WI38 (cell line): ENCODE measurements at regions not wholly inside any gene's neighbourhood (a gene's known extent, or its start where the extent isn't known, plus 50 kb on each side); places are given as distances from the start of the nearest gene placed in this dataset.

Experiments
- H3K4me3 ChIP-seq: 2 replicates; pipeline ENCODE4 v1.5.1; 2011; ENCODE audit warnings: low read depth, mild to moderate bottlenecking, control low read depth, low read length
- TF ChIP-seq, protein P1 (sequence below): IDR thresholded peaks from 2 replicates; pipeline ENCODE4 v1.5.1; 2012; ENCODE audit warnings: low read depth, mild to moderate bottlenecking, control low read depth, low read length

DNA sequence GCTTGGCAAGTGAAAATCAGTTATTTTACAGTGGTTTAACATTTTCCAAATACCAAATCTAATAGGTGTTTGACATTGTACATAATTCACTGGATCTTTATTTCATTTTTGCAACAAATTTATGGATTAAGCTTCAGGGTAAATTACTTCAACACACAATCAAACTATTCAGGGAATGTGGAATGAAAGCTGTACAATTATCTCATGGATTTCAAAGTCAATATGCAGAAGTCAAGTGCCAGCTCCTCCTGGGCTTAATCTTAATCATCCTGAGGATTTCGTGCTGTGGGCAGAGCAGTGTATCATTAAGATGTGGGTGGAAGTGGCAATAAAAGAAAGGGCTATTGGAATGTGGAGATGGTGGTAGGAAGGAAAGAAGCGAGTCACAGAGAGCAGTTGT, 548.8 kb downstream of the COL12A1 start:
- no peak overlapping the region for H3K4me3 ChIP-seq
- TF ChIP-seq, protein P1, sequence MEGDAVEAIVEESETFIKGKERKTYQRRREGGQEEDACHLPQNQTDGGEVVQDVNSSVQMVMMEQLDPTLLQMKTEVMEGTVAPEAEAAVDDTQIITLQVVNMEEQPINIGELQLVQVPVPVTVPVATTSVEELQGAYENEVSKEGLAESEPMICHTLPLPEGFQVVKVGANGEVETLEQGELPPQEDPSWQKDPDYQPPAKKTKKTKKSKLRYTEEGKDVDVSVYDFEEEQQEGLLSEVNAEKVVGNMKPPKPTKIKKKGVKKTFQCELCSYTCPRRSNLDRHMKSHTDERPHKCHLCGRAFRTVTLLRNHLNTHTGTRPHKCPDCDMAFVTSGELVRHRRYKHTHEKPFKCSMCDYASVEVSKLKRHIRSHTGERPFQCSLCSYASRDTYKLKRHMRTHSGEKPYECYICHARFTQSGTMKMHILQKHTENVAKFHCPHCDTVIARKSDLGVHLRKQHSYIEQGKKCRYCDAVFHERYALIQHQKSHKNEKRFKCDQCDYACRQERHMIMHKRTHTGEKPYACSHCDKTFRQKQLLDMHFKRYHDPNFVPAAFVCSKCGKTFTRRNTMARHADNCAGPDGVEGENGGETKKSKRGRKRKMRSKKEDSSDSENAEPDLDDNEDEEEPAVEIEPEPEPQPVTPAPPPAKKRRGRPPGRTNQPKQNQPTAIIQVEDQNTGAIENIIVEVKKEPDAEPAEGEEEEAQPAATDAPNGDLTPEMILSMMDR: no peak

DNA sequence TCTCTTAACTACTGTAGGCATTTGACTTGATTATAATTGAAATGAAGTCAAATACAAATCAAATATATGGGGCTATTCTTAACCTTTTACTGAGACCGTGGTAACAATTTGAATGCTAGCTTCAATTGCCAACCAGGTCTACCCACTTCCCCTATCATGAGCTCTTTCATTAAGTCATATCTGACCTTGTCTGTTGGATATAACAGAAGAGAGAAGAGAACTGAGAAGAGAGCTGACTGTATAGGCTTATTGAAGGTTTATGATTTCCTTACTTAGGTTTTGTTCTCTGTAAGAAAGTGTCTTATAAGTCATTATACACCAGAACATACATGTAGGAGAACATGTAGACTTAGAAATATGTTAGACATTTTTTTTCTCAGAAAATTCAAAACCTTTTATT, 549.4 kb downstream of the COL12A1 start:
- TF ChIP-seq, protein P1: no peak
- no peak overlapping the region for H3K4me3 ChIP-seq

DNA sequence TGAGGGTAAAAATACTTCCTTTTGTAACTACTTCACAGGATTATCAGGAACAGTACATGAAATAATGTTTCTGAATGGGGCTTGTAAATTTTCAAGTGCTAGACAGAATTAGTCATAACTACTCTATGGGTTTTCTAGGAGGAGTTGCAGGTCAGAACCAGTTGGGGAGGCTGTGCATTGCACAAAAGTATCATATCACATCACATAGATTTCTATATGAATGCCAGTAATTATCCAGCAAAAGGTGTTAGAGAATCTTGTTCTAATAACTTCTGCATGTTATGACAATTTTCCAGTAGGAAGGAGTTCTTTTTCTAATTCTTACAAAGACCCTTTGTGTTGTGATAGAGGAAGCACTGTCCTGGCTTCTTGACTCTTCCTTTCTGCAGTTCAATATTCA, 551.6 kb downstream of the COL12A1 start:
- TF ChIP-seq, protein P1: no peak
- no peak overlapping the region for H3K4me3 ChIP-seq

DNA sequence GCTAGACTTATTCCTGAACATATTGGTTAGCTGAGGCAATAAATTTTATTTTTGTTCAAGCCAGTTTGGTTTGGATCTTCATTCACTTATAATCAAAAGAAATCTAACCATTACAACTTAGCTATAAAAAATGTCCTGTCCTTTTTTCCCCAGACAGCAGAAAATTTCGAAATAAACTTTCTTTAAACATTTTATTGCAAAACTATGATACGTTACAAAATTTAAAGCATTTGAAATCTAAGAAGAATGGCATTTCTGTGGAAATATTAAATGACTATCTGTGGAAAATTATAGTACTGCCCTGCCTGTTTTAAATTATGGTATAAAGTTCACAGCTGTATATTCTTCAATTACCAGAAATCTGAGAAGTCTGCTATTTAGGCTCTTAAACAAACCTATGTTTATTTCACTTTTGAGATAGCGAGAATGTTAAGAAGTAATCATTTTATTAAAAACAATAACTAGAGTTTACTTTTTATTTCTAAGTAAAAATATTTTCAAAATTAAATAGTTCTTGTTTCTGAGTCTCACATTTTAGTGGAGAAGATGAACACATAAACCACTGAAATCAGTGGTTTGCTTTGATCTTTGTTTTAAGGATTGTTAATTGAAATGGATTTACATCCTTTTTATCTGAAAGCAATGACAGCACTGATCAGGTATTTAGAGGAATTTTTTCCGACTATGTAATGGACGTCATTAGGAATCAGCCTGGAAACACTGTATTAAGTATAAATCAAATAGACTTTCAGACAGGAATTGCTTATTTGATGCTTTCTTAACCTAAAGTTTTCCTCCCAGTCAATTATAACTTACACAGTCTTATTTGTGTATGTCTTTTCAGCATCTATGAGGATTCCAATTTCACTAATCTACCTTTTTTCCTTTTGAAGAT, 553.7 kb downstream of the COL12A1 start:
- H3K4me3 ChIP-seq: no peak overlapping the region
- TF ChIP-seq, protein P1: no peak

DNA sequence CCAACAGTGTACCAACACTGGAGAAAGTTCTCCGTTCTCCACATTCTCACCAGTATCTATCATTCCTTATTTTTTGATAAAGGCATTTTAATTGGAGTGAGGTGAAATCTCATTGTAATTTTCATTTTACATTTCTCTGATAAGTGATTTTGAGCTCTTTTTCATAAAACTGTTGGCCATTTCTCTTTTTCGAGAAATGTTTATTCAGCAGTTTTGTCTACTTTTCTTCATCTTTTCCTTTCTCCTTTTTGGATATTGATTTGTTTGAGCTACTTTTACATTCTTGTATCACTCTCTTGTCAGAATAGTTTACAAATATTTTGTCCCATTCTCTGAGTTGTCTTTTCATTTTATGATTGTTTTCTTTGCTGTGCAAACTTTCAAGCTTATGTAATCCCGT, 555.2 kb downstream of the COL12A1 start:
- TF ChIP-seq, protein P1: no peak

DNA sequence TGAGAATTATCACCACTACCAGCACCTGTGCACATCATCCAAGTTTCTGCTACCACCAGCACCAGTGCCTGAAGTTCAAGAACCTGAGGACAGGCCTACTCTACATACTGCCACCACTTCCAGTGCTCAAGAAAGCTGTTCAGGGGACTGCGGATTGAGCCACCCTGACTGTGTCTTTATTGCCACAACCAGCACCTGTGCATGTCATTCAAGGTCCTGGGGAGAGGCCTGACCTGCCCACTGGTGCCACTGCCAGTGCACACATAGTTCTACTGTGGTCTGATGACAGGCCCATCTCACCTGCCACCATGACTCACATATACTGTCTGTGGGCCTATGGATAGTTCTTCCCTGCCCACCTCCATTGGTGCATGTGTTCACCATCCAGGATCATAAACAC, 559.4 kb downstream of the COL12A1 start:
- H3K4me3 ChIP-seq: no peak overlapping the region
- TF ChIP-seq, protein P1: no peak

More for the DNA sequence above, 555.2 kb downstream of the COL12A1 start:
- no peak overlapping the region for H3K4me3 ChIP-seq

DNA sequence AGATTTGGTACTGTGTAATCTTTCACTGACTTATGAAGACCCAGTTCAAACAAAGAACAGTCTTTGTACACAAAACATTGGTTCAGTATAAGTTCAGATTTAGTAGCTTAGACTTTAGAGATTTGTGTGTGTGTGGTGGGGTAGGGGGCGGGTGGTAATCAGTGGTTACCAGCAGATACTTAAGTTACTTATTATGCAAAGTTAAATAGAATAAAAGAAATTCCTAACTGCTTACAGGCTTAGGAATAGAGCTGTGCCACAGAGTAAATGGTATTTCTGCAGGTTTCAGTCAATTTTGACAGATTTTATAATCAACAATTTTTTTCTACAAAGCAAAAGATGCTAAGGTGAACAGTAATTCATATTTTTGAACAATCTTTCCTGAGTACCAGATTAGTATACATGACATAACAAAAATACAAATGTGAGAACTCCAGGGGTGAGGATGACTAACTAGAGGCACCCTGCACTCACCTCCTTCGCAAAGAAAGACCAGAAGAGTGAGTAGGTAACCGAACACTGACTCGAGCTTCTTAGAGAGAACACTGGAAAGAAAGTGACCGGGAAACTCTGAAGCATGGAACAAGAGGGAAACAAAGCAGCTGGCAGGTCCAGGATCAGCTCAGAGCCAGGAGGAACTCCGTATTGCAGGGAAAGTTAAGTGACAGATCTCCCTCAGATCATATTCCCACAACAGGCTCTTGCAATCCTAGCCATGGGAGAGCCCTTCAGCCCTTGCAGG, 560.6 kb downstream of the COL12A1 start:
- H3K4me3 ChIP-seq: no peak overlapping the region
- TF ChIP-seq, protein P1: no peak
